Spinal cord (tissue), 9 donors: ENCODE measurements at regions not wholly inside any gene's neighbourhood (a gene's known extent, or its start where the extent isn't known, plus 50 kb on each side); places are given as distances from the start of the nearest gene placed in this dataset.

ENCODE experiments used
- DNase-seq, 6 donors: peaks; one replicate each; pipeline versions ENCODE4 v3.0.0 to v3.0.0-alpha.2; 2013 to 2015; ENCODE audit warnings: low spot score in 6 of 6, low read depth in 4 of 6
- H3K27ac ChIP-seq: one replicate; pipeline ENCODE4 v1.5.1; 2013; ENCODE audit warnings: low read depth, low read length, control low read depth
- H3K27me3 ChIP-seq: one replicate; pipeline ENCODE4 v1.6.1; 2013; ENCODE audit warnings: low read length; ENCODE audit not compliant: control insufficient read depth, insufficient read depth
- H3K36me3 ChIP-seq: one replicate; pipeline ENCODE4 v1.6.1; 2013; ENCODE audit warnings: low read length; ENCODE audit not compliant: control insufficient read depth, insufficient read depth
- H3K4me1 ChIP-seq: one replicate; pipeline ENCODE4 v1.6.1; 2013; ENCODE audit warnings: low read length; ENCODE audit not compliant: control insufficient read depth, insufficient read depth
- H3K4me3 ChIP-seq: one replicate; pipeline ENCODE4 v1.5.1; 2013; ENCODE audit warnings: low read depth, low read length, control low read depth
- H3K9me3 ChIP-seq: one replicate; pipeline ENCODE4 v1.6.1; 2013; ENCODE audit warnings: low read length; ENCODE audit not compliant: control insufficient read depth, insufficient read depth
- WGBS: methylation state at CpG from one replicate; pipeline ENCODE4 v1.1.5; 2013; ENCODE audit warnings: missing lambda C conversion rate; ENCODE audit not compliant: insufficient coverage; 5-methylcytosine and 5-hydroxymethylcytosine counted together
- donor health status: healthy.

- Histone ChIP-seq H3K4me3 (no peak overlapping the region), H3K4me1 (no peaks in the 10 kb centered on the region), H3K36me3 (no peaks in the 10 kb centered on the region), H3K27ac (no peak overlapping the region), H3K9me3 (no peaks in the 10 kb centered on the region), H3K27me3 (no peaks in the 10 kb centered on the region)
- no peak for DNase-seq
- 100% methylated on average over 2 of the region's 2 CpGs for whole genome bisulfite sequencing
Measured at GRCh38 chr9:88326936-88327335, 61.3 kb upstream of the SPIN1 start.

- no peak for DNase-seq
- no peaks in the 10 kb centered on the region for H3K27me3 ChIP-seq
- H3K9me3 ChIP-seq = no peaks in the 10 kb centered on the region
- H3K4me3 ChIP-seq = no peak overlapping the region
- H3K36me3 ChIP-seq = no peaks in the 10 kb centered on the region
- 81% methylated on average over 7 of the region's 9 CpGs for WGBS
- H3K4me1 ChIP-seq = no peaks in the 10 kb centered on the region
- no peak overlapping the region for H3K27ac ChIP-seq
Measured at GRCh38 chr9:88326015-88326414, 62.2 kb upstream of the SPIN1 start.

DNA sequence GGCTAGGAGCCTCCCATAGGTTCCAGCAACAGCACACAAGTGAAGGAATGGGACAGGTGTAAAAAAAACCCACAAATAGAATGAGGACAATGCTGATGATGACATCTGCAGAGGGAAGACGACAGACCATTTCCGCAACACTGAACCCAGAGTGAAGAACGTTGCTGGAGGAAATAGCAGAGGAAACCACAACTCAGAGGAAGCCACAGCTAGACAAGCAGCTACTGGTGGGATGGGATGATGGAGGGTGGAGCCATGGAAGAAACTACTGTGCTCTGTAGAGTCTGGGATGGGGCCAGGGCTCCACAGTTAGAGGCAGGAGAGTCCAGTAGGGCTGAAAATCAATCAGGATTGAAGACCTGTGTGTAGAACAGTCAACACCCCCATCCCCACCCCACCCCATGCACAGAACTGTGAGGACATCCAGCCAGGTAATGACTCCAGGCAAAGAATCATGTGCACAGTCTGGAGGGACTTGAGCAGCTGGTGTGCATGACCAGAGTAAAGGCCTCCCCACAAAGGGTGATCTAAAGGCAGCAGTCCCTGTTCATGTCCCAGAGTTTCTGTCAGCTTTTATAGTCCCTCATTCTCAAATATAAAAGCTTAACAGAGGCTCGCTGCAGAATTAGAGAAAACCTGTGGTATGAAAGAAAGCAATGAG lies 65.2 kb upstream of the SPIN1 start:
- no peak for DNase-seq
- WGBS = 80% methylated on average over 3 of the region's 4 CpGs
- Histone ChIP-seq H3K27me3 (no peaks in the 10 kb centered on the region), H3K9me3 (no peaks in the 10 kb centered on the region), H3K4me3 (no peak overlapping the region), H3K4me1 (no peaks in the 10 kb centered on the region), H3K27ac (no peak overlapping the region), H3K36me3 (no peaks in the 10 kb centered on the region)

GRCh38 chr9:88321764-88322163 lies 66.5 kb upstream of the SPIN1 start:
- H3K4me1 ChIP-seq = no peaks in the 10 kb centered on the region
- no peak overlapping the region for H3K4me3 ChIP-seq
- 93% methylated on average over 4 of the region's 4 CpGs for WGBS

DNA sequence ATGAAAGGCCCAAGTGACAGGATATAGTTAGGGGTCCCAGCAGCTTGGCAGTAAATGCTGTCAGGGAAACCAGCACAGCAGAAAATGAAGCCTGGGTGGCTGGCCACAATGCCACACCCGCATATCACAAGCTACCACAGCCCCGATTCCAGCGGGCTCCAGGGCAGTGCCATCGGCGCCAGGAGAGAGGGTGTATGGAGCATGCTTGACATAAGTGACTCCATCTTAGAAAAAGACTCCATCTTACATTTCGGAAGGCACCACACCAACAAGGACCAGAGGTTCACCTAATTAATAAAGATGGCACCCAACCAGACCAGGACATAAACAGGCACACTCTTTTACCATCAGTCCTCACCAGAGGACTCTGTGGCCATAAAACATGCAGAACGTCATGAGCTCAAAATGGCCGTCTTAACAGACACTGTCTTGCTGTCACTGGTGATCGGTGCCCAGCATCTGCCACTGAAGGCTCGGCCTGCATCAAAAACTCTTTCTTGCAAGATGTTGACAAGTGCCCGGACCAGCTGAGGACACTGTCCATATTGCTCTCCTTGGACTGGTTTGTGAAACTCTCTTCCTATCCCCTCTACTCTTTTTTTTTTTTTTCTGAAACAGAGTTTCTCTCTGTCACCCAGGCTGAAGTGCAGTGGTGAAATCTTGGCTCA lies 67.4 kb upstream of the SPIN1 start:
- Histone ChIP-seq H3K27ac (no peak overlapping the region), H3K4me3 (no peak overlapping the region), H3K36me3 (no peaks in the 10 kb centered on the region), H3K27me3 (no peaks in the 10 kb centered on the region), H3K4me1 (no peaks in the 10 kb centered on the region), H3K9me3 (no peaks in the 10 kb centered on the region)
- 92% methylated on average over 11 of the region's 11 CpGs for WGBS
- DNase-seq = no peak

More at GRCh38 chr9:88321764-88322163, 66.5 kb upstream of the SPIN1 start:
- no peaks in the 10 kb centered on the region for H3K9me3 ChIP-seq
- H3K27ac ChIP-seq = no peak overlapping the region
- DNase-seq = no peak
- no peaks in the 10 kb centered on the region for H3K36me3 ChIP-seq
- H3K27me3 ChIP-seq = no peaks in the 10 kb centered on the region

- Histone ChIP-seq H3K4me3 (no peak overlapping the region), H3K36me3 (no peaks in the 10 kb centered on the region), H3K4me1 (no peaks in the 10 kb centered on the region), H3K27me3 (no peaks in the 10 kb centered on the region), H3K27ac (no peak overlapping the region), H3K9me3 (no peaks in the 10 kb centered on the region)
- 86% methylated on average over 4 of the region's 6 CpGs for WGBS
- DNase-seq = no peak
Measured at GRCh38 chr9:88319936-88320747, 68.1 kb upstream of the SPIN1 start.

- Histone ChIP-seq H3K4me1 (no peaks in the 10 kb centered on the region), H3K27me3 (no peaks in the 10 kb centered on the region), H3K4me3 (no peak overlapping the region), H3K27ac (no peak overlapping the region), H3K36me3 (no peaks in the 10 kb centered on the region), H3K9me3 (no peaks in the 10 kb centered on the region)
- DNase-seq = no peak
- 51% methylated on average over 7 of the region's 15 CpGs for WGBS
Measured at GRCh38 chr9:88313364-88314220, 74.7 kb upstream of the SPIN1 start.

- 78% methylated on average over 5 of the region's 13 CpGs for WGBS
- Histone ChIP-seq H3K4me1 (no peaks in the 10 kb centered on the region), H3K27ac (no peak overlapping the region), H3K36me3 (no peaks in the 10 kb centered on the region), H3K9me3 (no peaks in the 10 kb centered on the region), H3K4me3 (no peak overlapping the region), H3K27me3 (no peaks in the 10 kb centered on the region)
- DNase-seq = peak in 1 of 6 donors; percentile 23
Measured at GRCh38 chr9:88312517-88313103, 75.6 kb upstream of the SPIN1 start.

DNA sequence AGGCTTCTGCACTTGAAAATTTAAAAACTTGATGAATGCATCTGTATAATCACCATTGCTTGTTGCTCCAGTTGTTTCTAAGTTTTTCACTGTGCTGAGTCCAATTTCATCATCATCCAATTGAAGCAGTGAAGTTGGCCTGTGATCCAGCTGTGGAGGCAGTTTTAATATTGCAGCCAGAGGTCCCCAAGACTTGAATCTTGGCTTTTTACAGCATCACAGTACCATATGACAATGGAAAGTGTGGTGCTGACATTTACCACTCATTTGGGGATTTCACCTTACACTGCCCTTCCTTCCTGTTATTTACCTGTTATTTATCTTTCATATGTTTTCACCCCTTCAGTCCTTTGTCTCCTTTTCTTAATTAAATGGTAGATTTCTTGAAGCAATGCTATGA lies 76.2 kb upstream of the SPIN1 start:
- H3K27me3 ChIP-seq = no peaks in the 10 kb centered on the region
- no peaks in the 10 kb centered on the region for H3K4me1 ChIP-seq
- no peak overlapping the region for H3K4me3 ChIP-seq
- no peaks in the 10 kb centered on the region for H3K36me3 ChIP-seq
- no peak overlapping the region for H3K27ac ChIP-seq
- DNase-seq = no peak
- H3K9me3 ChIP-seq = no peaks in the 10 kb centered on the region
